GM18867 (cell line): ENCODE measurements at regions not wholly inside any gene's neighbourhood (a gene's known extent, or its start where the extent isn't known, plus 50 kb on each side); places are given as distances from the start of the nearest gene placed in this dataset.
"Not testable (repeated sequence)": the region's sequence is repeated elsewhere in the genome, so short reads cannot be mapped to it uniquely, and the experiment has no call there.

Experiments used
- ATAC-seq: cut with Tn5 transposase; IDR thresholded peaks from one replicate; pipeline ENCODE4 v1.9.1; 2021; ENCODE audit warnings: mild to moderate bottlenecking, moderate library complexity; ENCODE audit not compliant: unreplicated experiment

- no peak for ATAC-seq
Observed at GRCh38 chrX:7409866-7410265, 261.9 kb upstream of the PUDP start.

GRCh38 chrX:7399373-7399772 lies 251.4 kb upstream of the PUDP start:
- no peak for ATAC-seq

- ATAC-seq, result no peak
Observed at GRCh38 chrX:7390441-7390840, 242.5 kb upstream of the PUDP start.

- no peak for ATAC-seq
Observed at GRCh38 chrX:7389576-7389975, 241.6 kb upstream of the PUDP start.

DNA sequence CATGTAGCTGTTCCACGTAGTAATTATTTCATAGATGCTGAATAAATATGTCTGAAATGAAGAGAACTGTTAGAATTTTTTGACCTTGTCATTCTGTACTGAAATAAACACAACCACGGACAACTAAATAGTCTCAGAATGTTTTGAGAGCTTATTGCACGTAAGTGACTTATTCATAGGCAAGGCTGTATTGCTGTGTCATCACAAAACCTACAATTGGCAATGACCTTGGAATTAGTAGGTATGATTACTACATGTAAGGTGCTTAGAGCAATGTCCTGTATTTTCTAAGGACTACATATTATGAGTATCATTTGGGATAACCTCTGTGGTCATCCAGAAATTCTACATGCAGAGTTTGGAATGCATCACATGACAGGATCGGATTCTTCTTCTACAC lies 237.2 kb upstream of the PUDP start:
- no peak for ATAC-seq

DNA sequence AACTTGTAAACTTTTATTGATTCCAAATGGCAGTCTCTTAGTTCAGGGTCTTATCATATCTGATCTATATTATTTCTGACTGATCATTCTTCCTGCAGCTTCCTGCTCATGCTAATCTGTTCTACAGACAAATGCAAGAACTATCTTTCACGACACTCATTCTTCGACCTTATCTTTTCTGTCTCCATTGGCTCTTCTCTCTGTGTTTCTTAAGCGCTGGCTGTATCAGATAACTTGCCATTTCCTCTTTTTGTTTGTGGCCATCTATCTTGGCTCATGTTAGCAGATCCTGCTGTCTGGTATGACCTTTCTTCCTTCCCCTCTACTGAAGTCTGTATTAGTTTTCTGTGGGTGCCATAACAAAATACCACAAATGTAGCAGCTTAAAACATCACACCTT lies 230.5 kb upstream of the PUDP start:
- no peak for ATAC-seq

- ATAC-seq, result no peak
Observed at GRCh38 chrX:7372825-7373525, 225.0 kb upstream of the PUDP start.

DNA sequence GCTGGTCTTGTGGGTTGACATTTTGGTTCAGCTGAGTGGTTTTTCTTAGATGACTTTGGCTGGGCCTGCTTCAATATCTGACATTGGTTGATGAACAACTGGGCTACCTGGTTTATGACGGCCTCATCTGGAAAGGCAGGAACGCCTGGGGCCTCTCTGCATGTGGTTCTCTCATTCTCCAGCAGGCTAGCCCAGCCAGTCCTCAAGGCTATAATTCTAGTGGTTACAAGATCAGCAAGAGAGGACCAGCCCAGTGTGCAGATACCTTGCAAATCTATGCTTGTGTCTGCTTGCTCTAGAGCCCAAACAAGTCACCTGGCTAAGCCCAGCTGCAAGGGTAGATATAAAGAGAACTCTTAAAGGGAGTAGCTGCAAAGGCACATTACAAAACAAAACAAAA lies 214.2 kb upstream of the PUDP start:
- ATAC-seq, result no peak

DNA sequence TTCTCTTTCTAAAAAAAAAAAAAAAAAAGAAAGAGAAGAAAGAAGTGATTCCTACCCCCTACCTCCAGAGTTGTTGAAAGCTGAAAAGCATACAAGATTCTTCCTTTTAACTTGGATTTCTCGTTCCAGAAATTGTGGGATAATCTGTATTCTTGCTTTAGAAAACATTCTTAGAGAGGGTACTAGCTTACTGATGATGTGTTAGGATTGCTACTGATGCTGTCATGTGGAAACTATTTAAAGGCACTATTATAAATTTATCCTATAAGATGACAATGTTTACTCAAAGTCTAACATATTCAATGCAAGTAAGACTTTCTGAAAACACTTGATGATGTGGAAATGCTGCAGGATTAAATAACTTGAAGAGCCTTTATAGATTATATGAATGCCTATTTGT lies 204.0 kb upstream of the PUDP start:
- no peak for ATAC-seq

DNA sequence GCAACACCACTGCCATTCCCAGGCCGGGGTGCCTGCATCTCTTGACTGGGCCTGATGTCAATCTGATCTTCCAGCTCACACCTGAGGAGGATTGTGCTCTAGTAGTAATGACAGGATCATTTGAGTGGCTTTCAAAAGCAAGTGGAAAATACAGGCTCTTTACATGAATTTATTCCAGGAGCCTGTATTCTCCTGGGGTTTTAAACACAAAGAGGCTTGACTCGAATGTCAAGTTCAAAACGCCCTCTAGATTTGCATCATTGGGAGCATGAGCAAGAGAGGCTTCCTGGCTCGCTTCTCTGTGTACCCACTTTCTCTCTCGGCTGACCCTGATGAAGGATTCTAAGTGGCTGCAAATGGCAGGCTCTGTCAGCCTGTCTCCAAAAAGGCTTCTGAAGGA lies 199.5 kb upstream of the PUDP start:
- ATAC-seq, result no peak

DNA sequence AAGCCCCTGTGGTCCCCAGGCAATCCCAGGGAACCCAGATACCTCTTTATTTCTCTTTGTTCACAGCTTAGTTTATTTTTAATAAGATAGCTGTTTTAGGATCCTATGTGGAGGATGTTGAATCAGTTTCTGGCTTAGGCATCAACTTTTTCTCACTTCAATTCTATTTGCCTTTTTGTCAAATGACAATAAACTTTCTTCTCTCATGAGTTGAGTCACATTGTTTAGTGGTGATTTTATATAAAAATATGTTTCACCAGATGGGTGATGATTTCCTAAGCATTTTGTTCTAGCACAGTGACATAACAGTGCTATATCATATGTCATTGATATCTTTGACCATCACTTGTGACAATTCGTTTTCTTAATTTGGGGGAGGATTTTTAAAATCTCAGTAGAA lies 198.1 kb upstream of the PUDP start:
- ATAC-seq, result no peak

DNA sequence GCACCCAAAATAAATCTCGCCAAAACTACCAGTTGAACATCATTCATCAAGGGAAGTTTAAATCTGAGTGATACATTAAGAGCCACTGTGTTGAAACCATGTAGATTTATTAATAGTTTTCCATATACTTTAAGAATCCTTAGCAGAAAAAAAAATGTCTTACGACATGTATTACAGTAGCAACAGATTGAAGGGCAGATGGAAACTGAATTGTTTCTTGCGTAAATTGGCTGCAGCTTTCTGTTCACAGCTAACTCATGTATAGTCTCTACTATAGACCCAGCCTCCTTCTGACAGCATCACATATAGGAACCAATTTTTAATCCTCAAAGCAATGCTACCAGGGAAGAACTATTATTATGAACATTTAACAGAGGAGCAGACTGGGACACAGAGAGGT lies 195.2 kb upstream of the PUDP start:
- ATAC-seq, result no peak

GRCh38 chrX:7335816-7336362 lies 187.9 kb upstream of the PUDP start:
- not testable (repeated sequence) for ATAC-seq

DNA sequence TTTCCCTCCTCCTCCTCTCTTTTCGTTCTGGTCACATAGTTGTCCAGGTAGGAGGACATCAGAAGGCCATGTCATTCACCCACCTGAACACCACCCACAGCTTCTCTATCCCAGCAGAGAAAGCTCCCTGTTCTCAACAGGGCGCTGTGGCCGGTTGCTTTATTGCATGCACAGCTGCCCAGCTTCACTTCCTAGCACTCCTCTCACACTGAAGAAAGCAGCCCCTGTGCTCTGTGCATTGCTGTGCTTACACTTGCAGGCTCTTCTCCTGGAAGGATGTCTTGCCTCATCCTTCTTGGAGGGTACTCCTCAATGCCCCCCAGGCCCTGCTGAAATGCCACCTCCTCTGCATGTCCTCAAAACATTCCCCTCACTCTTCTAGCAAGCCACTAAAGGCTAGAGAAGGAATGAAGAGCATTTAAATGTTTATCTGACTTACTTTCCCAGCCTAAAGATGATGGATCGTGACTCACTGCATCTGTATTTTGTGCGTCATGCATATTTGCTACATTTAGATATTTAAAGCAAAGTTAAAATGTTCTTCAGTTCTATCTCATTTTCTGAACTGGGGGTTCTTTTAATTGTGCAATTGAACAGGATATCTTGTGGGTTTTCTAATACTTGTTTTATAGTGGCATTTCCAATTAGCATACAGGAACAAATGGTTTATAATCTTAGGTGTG lies 186.4 kb upstream of the PUDP start:
- ATAC-seq, result no peak

DNA sequence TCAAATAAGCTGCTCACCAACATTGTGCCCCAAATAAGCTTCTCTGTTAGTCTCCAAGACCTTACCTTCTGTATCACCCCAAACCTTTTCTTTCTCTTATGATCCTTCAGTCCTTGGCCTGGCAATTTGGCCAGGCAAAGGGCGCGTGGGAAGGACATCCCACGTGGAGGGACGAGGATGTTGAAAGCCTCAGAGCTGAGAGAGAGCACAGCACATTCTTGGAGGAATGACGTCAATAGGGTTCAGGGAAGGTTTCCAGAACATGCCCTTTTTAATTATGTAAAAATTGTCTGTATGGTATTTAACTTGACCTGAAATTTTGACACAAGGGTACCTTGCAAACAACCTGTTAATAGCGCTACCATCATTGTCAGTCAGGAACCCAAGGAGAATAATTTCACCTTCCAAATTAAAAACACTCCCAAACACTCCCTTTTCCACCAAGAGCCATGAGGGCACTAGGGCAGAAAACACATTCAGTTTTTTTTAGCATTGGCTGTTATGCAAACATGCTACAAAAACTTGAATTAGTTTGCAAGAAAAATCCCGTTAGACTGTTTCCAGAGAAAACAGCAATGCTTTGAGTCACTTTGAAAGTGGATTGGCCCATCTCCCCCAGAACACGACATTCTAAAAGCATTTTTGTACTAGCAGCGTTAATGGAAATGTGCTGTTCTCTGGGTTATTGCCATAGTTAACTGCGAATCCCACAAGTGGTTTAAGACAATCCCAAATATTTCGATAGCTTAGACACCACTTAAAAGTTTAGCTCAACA lies 183.2 kb upstream of the PUDP start:
- no peak for ATAC-seq

DNA sequence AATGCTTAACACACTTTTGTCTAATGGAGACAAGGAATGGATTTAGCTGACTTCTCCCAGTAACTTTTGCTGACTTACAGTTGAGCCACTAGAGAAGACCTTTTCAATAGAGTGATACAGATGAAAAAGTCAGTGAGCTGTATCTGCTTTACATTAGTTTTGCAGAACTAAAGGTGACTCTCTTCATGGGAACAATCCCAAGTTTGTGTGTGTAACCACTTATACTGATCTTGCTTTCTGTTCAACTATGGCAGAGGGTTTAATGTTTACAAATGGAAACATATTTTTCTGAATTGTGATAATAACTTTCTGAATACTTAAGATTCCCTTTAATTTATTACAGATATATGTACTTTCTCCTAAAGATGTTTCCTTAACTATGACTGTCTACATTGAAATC lies 182.6 kb upstream of the PUDP start:
- no peak for ATAC-seq

DNA sequence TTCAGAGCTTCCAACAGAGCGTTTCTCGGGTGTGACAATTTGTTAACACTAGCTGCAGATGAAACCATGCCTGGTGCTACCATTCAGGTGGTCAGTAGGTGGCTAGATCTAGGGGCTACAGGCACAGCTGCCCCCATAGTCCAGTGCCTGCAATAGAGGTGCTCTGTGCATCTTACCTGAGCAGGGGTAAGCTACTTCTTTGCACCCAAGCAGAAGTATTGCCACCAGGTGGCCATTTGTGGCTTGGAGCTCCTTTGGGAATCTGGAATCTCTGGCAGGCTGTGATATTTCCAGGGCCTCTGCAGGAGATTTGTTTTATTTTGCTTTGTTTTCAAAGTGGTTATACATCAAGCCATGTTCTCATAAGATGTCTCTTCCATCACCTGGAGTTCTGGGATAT lies 170.7 kb upstream of the PUDP start:
- ATAC-seq, result no peak

DNA sequence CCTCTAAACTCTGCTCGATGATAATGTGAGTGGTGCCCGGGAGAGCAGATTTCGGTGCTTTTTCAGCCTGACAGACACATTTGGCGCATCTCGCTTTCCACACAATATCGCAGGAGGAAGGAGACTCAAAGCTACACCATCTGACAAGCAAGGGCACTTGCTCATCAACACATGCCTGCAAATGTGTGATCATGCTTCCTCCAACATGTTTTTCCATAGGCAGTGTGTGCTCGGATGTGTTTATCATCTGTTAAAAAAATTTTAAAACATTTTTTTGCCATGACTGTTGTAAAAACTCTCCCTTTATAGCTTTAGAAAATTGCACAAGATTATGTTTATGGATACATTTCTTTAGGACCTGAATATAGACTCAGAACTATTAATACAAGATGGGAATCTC lies 170.3 kb upstream of the PUDP start:
- ATAC-seq, result no peak

DNA sequence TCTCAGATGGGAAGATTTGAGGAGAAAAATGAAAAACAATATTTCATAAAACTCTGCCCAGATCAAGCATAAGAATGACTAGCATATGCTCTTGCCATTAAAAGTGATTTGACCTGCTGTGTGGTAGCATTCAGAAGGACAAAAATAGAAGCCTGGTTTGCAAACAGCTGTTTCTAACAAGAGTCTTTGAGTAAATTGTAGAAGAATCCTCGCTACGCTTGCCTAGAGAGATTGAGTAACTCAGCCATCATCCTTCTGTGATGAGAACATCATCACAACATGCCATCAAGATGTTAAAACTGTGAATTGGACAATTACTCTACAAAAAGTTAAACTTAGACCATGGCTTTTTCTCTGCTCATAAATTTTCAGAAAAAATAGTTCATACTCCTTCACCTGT lies 168.9 kb upstream of the PUDP start:
- no peak for ATAC-seq

- ATAC-seq, result no peak
Observed at GRCh38 chrX:7316280-7316679, 168.3 kb upstream of the PUDP start.

- ATAC-seq, result no peak
Observed at GRCh38 chrX:7314425-7314824, 166.5 kb upstream of the PUDP start.

DNA sequence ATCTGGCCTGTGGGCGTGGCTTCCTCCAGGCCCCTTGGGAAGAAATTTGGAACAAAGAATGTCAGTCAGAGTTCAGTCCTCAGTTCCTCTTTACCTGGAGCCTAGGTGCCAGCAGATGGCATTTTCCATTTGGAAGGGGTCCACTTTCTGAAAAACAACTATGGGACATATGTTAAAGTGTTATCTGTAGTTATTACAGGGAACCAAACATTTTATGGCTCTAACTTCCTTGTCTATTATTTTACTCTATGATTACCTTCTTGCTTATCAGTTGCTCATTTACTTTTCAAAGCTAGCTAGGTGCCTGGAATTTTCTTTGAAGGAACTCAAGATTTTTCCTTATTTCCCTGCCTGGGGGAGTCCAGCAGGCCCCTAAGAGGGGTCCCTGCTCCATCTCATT lies 159.8 kb upstream of the PUDP start:
- ATAC-seq, result no peak
